ENCODE measurements at regions not wholly inside any gene's neighbourhood (a gene's known extent, or its start where the extent isn't known, plus 50 kb on each side); places are given as distances from the start of the nearest gene placed in this dataset.

DNA sequence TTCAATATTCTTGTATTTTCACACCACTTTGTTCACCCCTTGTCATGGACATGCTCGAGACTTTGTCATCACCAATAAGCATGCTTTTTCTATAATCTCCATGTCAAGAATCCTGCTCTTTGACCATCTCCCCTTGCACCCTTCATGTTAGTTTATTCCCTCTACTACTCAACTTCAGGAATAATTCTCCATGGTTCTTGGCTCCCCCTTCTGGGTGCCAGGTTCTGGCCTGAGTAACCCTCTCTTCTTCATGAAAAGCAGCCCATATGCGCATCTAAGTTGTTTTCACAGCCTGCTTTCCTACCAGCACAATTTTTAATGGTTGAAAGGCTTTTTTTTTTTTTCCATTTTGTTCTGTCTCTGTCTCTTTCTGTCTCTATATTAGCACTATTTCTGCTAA, 160.7 kb downstream of the LEPR start:
- H2BK120ac ChIP-seq (ENCODE audit: insufficient read depth, low read length, poor library complexity) = no peak overlapping the region
- H4K8ac ChIP-seq (ENCODE audit: low read depth, low read length) = no peak overlapping the region
- WGBS (ENCODE audit: extremely low coverage, insufficient coverage, insufficient read length) = no CpG with 5 or more reads among the region's 2 CpGs

DNA sequence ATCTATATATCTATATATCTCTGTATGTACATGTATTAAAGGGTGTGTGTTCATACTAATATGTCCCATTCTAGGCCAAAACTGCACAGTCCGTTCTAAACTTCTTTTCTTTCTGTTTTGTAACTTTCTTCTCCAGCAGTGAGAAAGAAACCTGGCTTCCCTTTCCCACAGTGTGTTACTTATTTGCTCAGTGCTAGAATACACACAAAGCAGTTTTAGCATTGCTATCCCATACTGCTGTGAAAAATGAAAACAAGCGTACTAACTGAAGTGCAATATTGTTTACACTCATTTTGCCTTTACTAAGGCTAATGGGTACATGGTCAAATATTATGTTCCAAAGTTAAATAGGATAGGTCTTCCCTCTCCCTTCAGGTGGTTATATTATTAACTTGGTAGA, 163.9 kb downstream of the LEPR start:
- no peaks in the 10 kb centered on the region for H3K4me1 ChIP-seq (ENCODE audit: control insufficient read depth in 1 of 2, insufficient read depth in 2 of 2, low read length in 2 of 2)
- no peak overlapping the region for H3K23ac ChIP-seq (ENCODE audit: low read length)
- H4K91ac ChIP-seq (ENCODE audit: low read depth, low read length) = no peak overlapping the region
- no peaks in the 10 kb centered on the region for H3K36me3 ChIP-seq (ENCODE audit: control insufficient read depth in 1 of 2, insufficient read depth in 2 of 2, low read length in 2 of 2)
- no peak overlapping the region for H3K27ac ChIP-seq (ENCODE audit: low read depth, low read length)
- no peak overlapping the region for H2AFZ ChIP-seq (ENCODE audit: insufficient read depth, low read length, poor library complexity)
- no CpG with 5 or more reads among the region's 2 CpGs for WGBS (ENCODE audit: extremely low coverage, insufficient coverage, insufficient read length)
- no peaks in the 10 kb centered on the region for H3K9me3 ChIP-seq (ENCODE audit: insufficient read depth, low read depth, low read length)
- no peak overlapping the region for H3K18ac ChIP-seq (ENCODE audit: low read length)
- H2BK5ac ChIP-seq (ENCODE audit: low read depth, low read length, poor library complexity) = no peak overlapping the region
- no peak overlapping the region for H4K12ac ChIP-seq (ENCODE audit: low read depth, low read length)
- H3K4me3 ChIP-seq (ENCODE audit: low read depth, low read length) = no peak overlapping the region
- no peak overlapping the region for H3K9ac ChIP-seq (ENCODE audit: low read length)
- H3K79me1 ChIP-seq (ENCODE audit: low read length) = no peaks in the 10 kb centered on the region
- H2BK12ac ChIP-seq (ENCODE audit: low read length) = no peak overlapping the region
- H3K27me3 ChIP-seq (ENCODE audit: insufficient read depth, low read length) = no peaks in the 10 kb centered on the region
- DNase-seq = no peak
- H4K8ac ChIP-seq (ENCODE audit: low read depth, low read length) = no peak overlapping the region
- H2AK5ac ChIP-seq (ENCODE audit: low read length) = no peak overlapping the region
- no peak overlapping the region for H2BK120ac ChIP-seq (ENCODE audit: insufficient read depth, low read length, poor library complexity)
- H3K4ac ChIP-seq (ENCODE audit: low read depth, low read length) = no peak overlapping the region
- no peak overlapping the region for H3K14ac ChIP-seq (ENCODE audit: low read length)
- H3K79me2 ChIP-seq (ENCODE audit: control insufficient read depth, insufficient read depth, low read length, poor library complexity) = no peaks in the 10 kb centered on the region
- no peak overlapping the region for H3K4me2 ChIP-seq (ENCODE audit: low read length)

More for the DNA sequence above, 160.7 kb downstream of the LEPR start:
- Histone ChIP-seq H3K27ac (ENCODE audit: low read depth, low read length) (no peak overlapping the region), H3K27me3 (ENCODE audit: insufficient read depth, low read length) (no peaks in the 10 kb centered on the region), H3K23ac (ENCODE audit: low read length) (no peak overlapping the region), H4K91ac (ENCODE audit: low read depth, low read length) (no peak overlapping the region), H4K12ac (ENCODE audit: low read depth, low read length) (no peak overlapping the region), H3K18ac (ENCODE audit: low read length) (no peak overlapping the region), H2AK5ac (ENCODE audit: low read length) (no peak overlapping the region), H3K9me3 (ENCODE audit: insufficient read depth, low read depth, low read length) (no peaks in the 10 kb centered on the region), H3K4me1 (ENCODE audit: control insufficient read depth in 1 of 2, insufficient read depth in 2 of 2, low read length in 2 of 2) (no peaks in the 10 kb centered on the region), H2BK5ac (ENCODE audit: low read depth, low read length, poor library complexity) (no peak overlapping the region), H2AFZ (ENCODE audit: insufficient read depth, low read length, poor library complexity) (no peak overlapping the region), H3K79me1 (ENCODE audit: low read length) (no peaks in the 10 kb centered on the region), H3K4me3 (ENCODE audit: low read depth, low read length) (no peak overlapping the region), H2BK12ac (ENCODE audit: low read length) (no peak overlapping the region), H3K36me3 (ENCODE audit: control insufficient read depth in 1 of 2, insufficient read depth in 2 of 2, low read length in 2 of 2) (no peaks in the 10 kb centered on the region), H3K4ac (ENCODE audit: low read depth, low read length) (no peak overlapping the region), H3K9ac (ENCODE audit: low read length) (no peak overlapping the region), H3K14ac (ENCODE audit: low read length) (no peak overlapping the region), H3K4me2 (ENCODE audit: low read length) (no peak overlapping the region), H3K79me2 (ENCODE audit: control insufficient read depth, insufficient read depth, low read length, poor library complexity) (no peaks in the 10 kb centered on the region)
- DNase-seq = no peak

GRCh38 chr1:65590279-65590678, 169.8 kb downstream of the LEPR start:
- no peaks in the 10 kb centered on the region for H3K4me1 ChIP-seq (ENCODE audit: control insufficient read depth in 1 of 2, insufficient read depth in 2 of 2, low read length in 2 of 2)
- no peak overlapping the region for H4K8ac ChIP-seq (ENCODE audit: low read depth, low read length)
- no peak overlapping the region for H3K18ac ChIP-seq (ENCODE audit: low read length)
- no peak overlapping the region for H3K23ac ChIP-seq (ENCODE audit: low read length)
- H3K27ac ChIP-seq (ENCODE audit: low read depth, low read length) = no peak overlapping the region
- H3K27me3 ChIP-seq (ENCODE audit: insufficient read depth, low read length) = no peaks in the 10 kb centered on the region
- H4K91ac ChIP-seq (ENCODE audit: low read depth, low read length) = no peak overlapping the region
- no peaks in the 10 kb centered on the region for H3K9me3 ChIP-seq (ENCODE audit: insufficient read depth, low read depth, low read length)
- no peak overlapping the region for H4K12ac ChIP-seq (ENCODE audit: low read depth, low read length)
- no peak overlapping the region for H2BK5ac ChIP-seq (ENCODE audit: low read depth, low read length, poor library complexity)
- H3K79me1 ChIP-seq (ENCODE audit: low read length) = no peaks in the 10 kb centered on the region
- WGBS (ENCODE audit: extremely low coverage, insufficient coverage, insufficient read length) = no CpG with 5 or more reads among the region's 2 CpGs
- no peak overlapping the region for H2BK120ac ChIP-seq (ENCODE audit: insufficient read depth, low read length, poor library complexity)
- H3K4ac ChIP-seq (ENCODE audit: low read depth, low read length) = no peak overlapping the region
- no peak overlapping the region for H3K4me3 ChIP-seq (ENCODE audit: low read depth, low read length)
- DNase-seq = no peak
- H2AK5ac ChIP-seq (ENCODE audit: low read length) = no peak overlapping the region
- H3K9ac ChIP-seq (ENCODE audit: low read length) = no peak overlapping the region
- H3K14ac ChIP-seq (ENCODE audit: low read length) = no peak overlapping the region
- H2AFZ ChIP-seq (ENCODE audit: insufficient read depth, low read length, poor library complexity) = no peak overlapping the region
- no peaks in the 10 kb centered on the region for H3K79me2 ChIP-seq (ENCODE audit: control insufficient read depth, insufficient read depth, low read length, poor library complexity)
- H3K36me3 ChIP-seq (ENCODE audit: control insufficient read depth in 1 of 2, insufficient read depth in 2 of 2, low read length in 2 of 2) = no peaks in the 10 kb centered on the region
- H2BK12ac ChIP-seq (ENCODE audit: low read length) = no peak overlapping the region
- H3K4me2 ChIP-seq (ENCODE audit: low read length) = no peak overlapping the region

DNA sequence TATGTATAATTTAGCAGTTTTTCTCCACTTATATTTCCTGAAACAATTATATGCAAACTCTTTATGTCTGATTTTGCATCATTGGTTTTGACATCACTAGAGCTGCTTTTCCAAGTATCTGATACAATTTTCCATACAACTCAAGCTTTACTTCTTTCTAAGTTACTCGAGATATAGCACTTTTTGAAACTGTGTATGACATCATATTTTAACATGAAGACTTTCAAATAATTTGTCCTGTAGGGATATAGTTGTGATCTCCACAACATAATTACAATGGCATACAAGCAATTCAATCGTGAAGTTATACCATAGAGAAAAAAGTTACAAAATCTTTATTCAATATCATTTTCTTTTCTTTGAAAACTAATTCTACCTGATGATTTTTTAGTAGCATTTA, 173.0 kb downstream of the LEPR start:
- Histone ChIP-seq H4K91ac (ENCODE audit: low read depth, low read length) (no peak overlapping the region), H3K36me3 (ENCODE audit: control insufficient read depth in 1 of 2, insufficient read depth in 2 of 2, low read length in 2 of 2) (no peaks in the 10 kb centered on the region), H2BK5ac (ENCODE audit: low read depth, low read length, poor library complexity) (no peak overlapping the region), H3K79me2 (ENCODE audit: control insufficient read depth, insufficient read depth, low read length, poor library complexity) (no peaks in the 10 kb centered on the region), H3K9ac (ENCODE audit: low read length) (no peak overlapping the region), H2AFZ (ENCODE audit: insufficient read depth, low read length, poor library complexity) (no peak overlapping the region), H4K8ac (ENCODE audit: low read depth, low read length) (no peak overlapping the region), H3K4me3 (ENCODE audit: low read depth, low read length) (no peak overlapping the region), H3K27ac (ENCODE audit: low read depth, low read length) (no peak overlapping the region), H2BK120ac (ENCODE audit: insufficient read depth, low read length, poor library complexity) (no peak overlapping the region), H2BK12ac (ENCODE audit: low read length) (no peak overlapping the region), H2AK5ac (ENCODE audit: low read length) (no peak overlapping the region), H3K14ac (ENCODE audit: low read length) (no peak overlapping the region), H3K9me3 (ENCODE audit: insufficient read depth, low read depth, low read length) (no peaks in the 10 kb centered on the region), H3K4me2 (ENCODE audit: low read length) (no peak overlapping the region), H3K23ac (ENCODE audit: low read length) (no peak overlapping the region), H3K27me3 (ENCODE audit: insufficient read depth, low read length) (no peaks in the 10 kb centered on the region), H4K12ac (ENCODE audit: low read depth, low read length) (no peak overlapping the region), H3K18ac (ENCODE audit: low read length) (no peak overlapping the region), H3K4me1 (ENCODE audit: control insufficient read depth in 1 of 2, insufficient read depth in 2 of 2, low read length in 2 of 2) (no peaks in the 10 kb centered on the region), H3K79me1 (ENCODE audit: low read length) (no peaks in the 10 kb centered on the region), H3K4ac (ENCODE audit: low read depth, low read length) (no peak overlapping the region)
- no CpG with 5 or more reads among the region's 2 CpGs for WGBS (ENCODE audit: extremely low coverage, insufficient coverage, insufficient read length)
- DNase-seq = no peak
